GM19395 (cell line): ENCODE measurements at regions not wholly inside any gene's neighbourhood (a gene's known extent, or its start where the extent isn't known, plus 50 kb on each side); places are given as distances from the start of the nearest gene placed in this dataset.
"Not testable (repeated sequence)": the region's sequence is repeated elsewhere in the genome, so short reads cannot be mapped to it uniquely, and the experiment has no call there.

Source experiments
- ATAC-seq: cut with Tn5 transposase; IDR thresholded peaks from one replicate; pipeline ENCODE4 v1.9.1; 2021; ENCODE audit warnings: mild to moderate bottlenecking, moderate library complexity; ENCODE audit not compliant: unreplicated experiment

DNA sequence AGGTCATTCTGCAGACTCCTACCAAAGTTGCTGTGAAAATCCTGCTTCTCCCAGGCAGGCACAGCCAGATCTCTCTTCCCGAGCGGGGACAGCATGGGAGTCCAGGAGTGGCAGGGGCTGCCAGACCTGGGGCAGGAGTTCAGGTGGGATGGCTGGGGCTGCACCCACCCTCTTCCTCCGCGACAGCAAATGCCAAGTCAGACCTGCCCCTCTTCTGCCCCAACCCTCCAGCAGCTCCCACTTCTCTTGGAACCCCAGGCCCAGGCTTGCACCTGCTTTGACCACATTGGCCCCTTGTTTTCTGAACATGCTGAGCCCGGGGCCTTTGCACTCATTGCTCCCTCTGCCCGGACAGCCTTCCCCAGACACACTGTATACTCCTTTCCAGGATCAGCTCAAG is 288.2 kb upstream of the HS6ST1 start:
- ATAC-seq, result no peak

DNA sequence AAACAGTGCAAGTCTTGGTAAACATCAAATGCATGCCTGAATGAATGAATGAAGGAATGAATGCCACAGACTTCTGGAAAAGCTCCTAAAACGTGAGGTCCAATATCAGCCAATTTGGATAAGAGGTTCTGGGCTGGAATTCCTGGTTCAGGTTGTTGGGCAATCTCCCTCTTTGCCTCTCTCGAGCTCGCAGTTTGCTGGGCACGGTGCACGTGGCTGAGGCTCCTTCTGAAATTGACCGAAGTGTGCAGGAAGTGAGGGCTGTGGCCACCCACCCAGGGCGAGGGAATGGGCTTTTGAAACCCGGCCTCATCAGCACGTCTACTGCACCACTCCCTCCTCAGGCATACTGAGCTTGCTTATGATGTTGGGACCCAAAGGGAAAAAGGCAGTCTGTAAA is 288.8 kb upstream of the HS6ST1 start:
- ATAC-seq, result no peak

DNA sequence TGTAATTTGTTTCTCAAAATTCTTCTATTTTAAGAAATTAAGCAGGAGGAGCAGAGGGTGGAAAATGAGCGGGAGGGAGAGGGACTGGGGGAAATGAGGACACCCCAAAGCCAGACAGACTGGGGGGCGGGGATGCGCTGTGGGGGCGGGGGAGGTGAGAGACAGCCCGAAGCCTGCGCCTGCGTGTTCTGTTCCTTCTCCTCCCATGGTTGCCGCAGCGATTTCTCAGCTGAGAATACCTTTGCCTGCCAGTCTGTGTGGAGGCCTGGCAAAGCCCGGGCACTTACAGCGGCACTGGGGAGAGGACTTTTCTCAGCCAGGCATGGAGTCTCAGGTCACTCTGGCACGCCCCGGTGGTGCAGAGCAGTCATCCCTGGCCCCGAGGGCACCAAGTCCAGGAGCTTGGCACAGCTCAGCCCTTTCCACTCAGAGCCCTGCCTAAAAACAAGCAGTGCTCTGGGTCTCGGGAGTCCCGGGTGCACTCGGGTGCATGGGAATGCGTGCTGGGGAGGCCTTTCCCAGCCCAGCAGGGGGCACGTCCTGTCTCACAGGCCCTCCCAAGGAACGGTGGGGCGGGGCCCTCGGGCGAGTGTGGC is 289.3 kb upstream of the HS6ST1 start:
- ATAC-seq, result no peak

DNA sequence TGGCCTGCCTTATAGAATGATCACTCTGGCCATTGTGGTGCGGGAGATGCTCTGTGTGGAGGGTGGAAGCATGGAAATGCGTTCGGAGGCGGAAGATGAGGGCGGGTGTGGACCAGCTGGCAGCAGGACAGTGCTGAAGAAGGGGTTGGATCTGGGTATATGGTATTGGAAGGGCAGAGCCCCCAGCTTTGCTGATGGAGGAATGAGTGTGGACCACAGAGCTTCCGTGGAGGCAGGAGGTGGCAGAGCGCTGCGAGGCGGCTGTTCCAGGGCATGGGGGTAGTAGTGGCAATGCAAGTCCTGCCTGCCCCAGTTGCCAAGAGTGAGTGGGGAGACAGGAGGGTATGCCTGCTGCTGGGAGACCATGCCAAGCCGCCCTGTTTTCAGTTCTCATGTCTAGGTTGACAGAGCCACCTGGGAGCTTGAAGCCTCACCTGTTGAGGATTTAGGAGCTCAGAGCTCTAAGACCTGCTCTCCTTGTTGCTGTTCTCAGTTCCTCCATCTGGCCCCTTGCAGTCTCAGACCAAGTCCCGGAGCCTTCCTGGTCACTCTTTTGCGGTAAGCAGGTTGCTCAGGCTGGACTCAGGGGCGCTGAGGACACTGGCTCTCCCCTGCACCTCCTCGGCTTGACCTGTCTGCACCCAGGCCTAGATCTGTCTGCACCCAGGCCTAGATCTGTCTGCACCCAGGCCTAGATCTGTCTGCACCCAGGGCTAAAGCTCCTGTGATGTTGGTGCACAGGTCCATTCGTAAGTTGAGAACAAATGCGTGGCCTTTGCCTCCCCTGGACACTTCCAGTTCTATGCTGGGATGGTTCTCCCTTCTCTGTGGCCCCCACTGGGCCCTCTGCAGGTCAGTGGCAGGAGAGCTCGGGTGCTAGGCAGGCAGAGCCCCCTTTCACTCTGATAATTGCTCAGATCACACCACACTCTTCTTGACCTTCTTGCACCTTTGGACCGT is 290.5 kb upstream of the HS6ST1 start:
- no peak for ATAC-seq

GRCh38 chr2:128610496-128610895 is 291.8 kb upstream of the HS6ST1 start:
- ATAC-seq, result no peak

DNA sequence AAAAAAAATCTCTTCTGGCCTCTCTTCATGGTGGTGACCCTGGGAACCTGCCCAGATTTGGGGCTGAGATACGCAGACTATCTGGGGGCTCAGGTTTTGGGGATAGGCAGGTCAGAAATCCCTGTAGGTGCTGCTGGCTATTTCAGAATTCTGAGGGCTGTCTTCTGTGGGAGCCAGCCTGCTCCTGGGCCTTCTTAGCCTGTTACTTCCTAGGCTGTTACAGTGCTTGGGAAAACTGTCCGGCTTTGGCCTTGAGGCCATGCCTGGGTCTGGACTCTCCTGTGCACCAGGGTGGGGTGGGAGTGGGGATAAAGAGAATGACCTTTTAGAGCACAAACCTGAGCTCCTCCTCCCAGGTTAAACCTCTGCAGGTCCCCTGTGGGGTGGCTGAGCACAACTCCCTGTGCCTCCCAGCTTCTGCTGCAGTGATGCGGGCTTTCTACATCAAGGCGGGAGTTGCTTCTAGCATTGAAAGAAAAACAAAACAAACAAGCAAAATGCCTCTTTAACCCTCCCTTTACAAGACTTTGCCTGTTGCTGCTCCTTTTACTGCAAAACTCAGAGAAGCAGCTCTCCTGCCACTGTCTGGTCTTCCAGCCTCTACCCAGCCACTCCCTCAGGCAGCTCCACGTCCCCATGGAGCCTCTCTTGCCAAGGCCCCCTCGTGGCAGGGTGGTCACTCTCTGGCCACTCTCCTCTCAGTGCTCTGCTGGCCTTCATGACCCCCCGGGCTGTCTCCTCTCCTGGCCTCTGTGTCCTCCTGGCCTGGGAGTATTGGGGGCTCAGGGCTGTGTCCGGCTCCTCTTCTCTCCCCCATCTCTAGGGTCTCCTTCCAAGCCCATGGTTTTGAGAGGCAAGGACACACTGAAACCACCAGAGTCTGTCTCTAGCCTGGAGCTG is 293.0 kb upstream of the HS6ST1 start:
- ATAC-seq, result no peak

DNA sequence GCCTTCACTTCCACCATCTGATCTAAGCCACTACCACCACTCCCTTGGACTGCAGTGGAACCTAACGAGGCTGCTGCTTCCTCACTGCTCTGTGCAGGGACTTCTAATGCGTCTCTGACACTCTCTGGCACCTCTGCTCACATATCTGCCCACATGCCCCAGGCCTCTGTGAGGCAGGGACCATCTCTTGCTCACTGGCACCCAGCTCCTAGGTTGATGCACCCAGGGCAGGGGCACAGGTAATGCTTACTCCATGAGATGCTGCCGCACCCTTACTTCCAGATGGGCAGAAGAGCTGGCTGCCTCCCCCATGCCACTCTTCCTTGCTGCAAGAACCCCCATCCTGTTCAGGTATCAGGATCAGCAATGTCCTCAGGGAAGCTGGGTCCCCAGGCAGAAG is 294.0 kb upstream of the HS6ST1 start:
- ATAC-seq, result no peak

DNA sequence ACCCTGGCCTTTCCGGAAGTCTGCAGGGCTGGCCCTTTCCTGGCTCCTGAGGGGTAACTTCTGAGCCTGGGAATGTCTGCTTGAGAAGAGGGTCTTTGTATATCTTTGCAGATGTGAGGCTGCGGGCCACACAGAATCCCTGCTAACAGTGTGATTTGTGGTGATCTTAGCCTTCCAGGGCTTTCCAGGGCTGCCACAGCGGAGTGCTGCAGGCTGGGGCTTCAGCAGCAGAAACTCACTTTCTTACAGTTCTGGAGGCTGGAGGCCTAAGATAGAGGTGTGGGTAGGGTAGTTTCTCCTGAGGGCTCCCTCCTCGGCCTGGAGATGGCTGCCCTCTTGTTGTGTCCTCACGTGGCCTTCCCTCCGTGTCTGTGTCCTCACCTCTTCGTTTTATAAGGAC is 294.7 kb upstream of the HS6ST1 start:
- ATAC-seq, result no peak

GRCh38 chr2:128613876-128614275 is 295.2 kb upstream of the HS6ST1 start:
- ATAC-seq, result no peak

GRCh38 chr2:128614907-128615306 is 296.2 kb upstream of the HS6ST1 start:
- ATAC-seq, result not testable (repeated sequence)

DNA sequence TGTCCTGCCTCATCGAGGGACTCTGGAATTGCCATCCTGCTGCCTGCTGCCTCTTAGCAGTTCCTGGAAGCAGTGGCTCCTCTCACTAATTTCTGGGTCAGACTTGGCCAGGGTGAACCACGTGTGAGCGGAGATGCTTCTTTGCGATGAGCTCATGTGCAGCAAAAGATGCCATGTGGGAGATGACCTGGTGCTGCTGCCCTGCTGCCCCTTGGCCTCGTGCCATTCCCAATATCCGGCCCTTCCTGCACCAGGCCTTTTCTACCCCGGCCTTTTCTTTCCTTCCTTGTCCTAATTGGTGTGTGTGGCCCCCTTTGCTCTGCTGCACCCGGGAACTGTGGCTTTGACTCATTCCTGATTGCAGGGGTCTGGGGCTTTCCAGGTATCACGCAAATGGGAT is 296.9 kb upstream of the HS6ST1 start:
- no peak for ATAC-seq

- ATAC-seq, result no peak
Measured at GRCh38 chr2:128617029-128617590, 298.4 kb upstream of the HS6ST1 start.

- ATAC-seq, result no peak
Measured at GRCh38 chr2:128617661-128618060, 299.0 kb upstream of the HS6ST1 start.

DNA sequence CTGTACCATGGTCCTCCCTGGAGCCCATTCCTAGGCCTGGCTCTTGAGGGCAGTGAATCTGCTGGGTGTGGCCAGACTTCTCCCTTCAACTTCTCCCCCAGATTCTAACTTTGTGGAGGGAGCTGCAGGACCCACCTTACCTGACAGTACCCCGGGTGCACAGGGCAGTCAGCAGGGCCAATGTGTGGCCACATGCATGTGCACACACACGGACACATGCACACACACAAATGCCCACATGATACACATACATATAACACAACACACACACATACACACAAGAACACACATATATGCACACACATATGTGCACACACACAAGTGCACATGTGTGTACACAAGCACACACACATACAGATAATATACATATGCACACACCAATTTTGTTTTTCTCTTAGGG is 300.0 kb upstream of the HS6ST1 start:
- ATAC-seq, result no peak

DNA sequence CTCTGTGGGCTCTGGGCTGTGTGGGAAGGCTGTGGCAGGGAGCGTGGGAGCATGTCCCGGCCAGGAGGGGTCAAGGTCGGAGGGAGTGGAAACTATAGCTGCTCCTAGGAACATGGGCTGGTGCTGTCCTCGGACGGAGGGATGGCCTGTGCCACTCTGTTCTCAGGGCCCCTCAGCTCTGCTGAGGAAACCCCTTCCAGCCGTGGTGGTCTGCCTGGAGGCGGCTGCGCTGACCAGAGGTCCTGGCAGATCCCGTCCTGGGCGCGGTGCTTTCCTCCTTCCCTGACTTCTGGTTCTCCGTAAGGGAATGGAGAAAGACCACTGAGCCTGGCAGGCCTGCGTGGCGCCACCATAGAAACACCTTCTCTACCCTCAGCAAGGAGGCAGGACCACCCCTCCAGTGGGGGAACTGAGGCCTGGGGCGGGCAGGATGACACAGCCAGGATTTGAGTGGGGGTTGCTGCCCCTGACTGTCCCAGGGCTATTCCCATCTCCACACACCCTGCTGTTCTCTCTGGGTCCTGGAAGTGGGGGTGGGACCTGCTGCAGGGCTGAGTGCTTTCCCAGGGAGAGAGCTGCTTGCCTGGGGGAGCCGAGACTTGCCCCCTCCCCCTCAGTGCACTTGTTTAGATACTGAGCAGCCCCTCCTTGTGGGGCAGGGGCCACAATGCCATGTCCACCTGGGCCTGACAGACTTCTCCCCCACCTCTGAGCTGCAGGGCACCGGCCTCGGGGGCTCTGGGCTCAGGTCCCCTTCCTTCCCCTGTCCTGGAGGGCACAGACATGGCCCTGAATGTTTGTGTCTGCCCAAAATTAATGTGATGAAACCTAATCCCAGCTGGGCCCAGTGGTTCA is 301.0 kb upstream of the HS6ST1 start:
- no peak for ATAC-seq

DNA sequence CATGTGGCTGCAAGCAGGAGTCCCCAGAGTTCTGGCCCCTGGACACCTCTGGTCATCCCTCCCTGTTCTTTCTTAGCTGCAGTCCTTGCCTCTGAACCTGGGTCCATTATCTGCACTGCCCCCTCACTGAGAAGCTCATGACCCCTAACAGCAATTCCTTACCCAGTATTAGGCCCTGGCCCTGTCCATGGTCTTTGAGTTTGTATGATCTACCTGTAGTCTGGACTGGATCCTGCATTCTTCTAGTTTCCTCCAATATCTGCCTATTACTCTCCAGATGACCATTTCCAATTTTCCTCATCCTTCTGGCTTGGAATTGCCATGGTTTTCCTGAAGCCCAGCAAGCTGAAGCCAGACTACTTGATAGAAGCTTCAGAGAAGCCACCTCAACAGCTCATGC is 302.4 kb upstream of the HS6ST1 start:
- no peak for ATAC-seq

DNA sequence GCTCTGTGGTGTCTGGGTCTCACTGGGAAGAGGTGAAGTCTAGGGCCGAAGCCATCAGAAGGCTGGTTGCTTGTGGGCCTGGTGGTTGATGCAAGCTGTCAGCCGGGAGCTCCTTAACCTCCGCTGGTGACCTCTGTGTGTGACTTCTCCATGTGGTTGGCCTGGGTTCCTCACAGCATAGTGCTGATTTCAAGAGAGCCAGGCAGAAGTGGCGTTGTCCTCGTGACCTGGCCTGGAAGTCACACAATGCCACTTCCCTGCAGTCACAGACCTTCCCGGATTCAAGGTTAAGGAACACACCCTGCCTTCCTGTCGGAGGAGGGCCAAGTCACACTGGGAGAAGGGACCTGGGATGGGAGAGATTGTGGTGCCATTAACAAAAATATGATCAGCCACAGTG is 303.7 kb upstream of the HS6ST1 start:
- no peak for ATAC-seq

DNA sequence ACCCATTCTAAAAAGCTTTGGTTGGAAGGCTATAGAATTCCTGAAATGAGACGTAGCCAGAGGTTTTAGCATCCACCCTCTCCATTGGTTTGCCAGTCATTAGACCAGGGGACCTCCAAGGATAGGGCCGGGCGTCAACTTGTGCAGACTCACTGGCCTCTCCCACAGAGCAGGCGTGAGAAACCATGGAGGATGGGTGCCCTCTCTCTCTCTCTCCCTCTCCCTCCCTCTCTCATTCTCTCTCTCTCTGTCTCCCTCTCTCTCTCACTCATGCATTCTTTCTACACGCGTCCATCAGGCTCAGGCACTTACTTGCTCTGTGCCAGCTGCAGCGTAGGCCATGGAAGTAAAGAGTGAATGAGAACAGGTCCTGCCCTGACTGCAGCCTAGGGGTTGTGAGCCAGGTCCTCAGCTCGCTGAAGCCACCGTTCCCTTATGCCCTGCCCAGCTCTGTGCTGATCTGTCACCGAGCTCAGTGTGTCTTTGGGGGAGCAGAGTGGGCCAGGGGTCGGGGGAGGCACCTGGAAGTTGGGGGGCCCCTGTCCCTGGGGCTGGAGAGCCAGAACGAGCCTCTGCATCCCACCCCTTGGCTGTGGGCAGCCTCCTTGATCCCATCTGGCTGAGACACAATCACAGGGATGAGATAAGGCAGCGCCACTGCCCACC is 304.4 kb upstream of the HS6ST1 start:
- no peak for ATAC-seq
